GM19238 (cell line): ENCODE measurements at regions not wholly inside any gene's neighbourhood (a gene's known extent, or its start where the extent isn't known, plus 50 kb on each side); places are given as distances from the start of the nearest gene placed in this dataset.

Experiments
- DNase-seq: peaks from one replicate; pipeline ENCODE4 v3.0.0; 2011; ENCODE audit warnings: low spot score; ENCODE audit not compliant: insufficient read length

- DNase-seq, result peak; percentile 23
Observed at GRCh38 chr14:22418631-22419030, 170.4 kb downstream of the DAD1 start.

DNA sequence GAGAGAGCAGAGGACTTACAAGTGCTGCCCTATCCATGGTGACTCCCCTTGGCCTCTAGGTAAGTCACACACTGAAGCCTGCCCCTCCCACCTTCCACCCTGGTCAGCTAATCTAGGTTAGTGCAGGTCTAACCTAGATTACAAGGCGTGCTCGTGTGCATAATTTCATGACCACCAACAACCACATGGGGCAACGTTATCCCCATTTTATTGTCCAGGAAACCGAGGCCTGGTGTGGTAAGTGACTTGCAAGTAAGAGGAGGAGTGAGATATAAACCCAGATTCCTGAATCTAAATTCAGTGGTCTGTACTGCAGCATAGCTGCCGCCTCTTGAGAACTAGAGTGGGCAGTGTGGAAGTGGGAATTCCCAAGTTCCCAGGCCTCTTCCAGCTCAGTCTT lies 171.1 kb downstream of the DAD1 start:
- no peak for DNase-seq

GRCh38 chr14:22416193-22416592 lies 172.8 kb downstream of the DAD1 start:
- DNase-seq, result no peak

DNA sequence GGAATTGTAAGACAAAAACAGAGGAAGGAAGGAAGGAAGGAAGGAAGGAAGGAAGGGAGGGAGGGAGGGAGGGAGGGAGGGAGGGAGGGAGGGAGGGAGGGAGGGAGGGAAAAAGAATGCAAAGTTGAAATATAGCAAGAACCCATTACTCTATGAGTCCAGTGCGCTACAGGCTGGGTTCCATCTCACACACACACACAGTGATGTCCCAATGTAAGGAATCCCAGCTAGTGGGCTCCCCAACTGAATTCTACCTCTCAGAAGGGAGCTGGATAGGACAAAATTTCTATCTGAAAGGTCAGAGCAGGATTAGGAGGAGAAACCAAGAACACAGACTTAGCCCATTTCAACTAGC lies 173.4 kb downstream of the DAD1 start:
- no peak for DNase-seq

DNA sequence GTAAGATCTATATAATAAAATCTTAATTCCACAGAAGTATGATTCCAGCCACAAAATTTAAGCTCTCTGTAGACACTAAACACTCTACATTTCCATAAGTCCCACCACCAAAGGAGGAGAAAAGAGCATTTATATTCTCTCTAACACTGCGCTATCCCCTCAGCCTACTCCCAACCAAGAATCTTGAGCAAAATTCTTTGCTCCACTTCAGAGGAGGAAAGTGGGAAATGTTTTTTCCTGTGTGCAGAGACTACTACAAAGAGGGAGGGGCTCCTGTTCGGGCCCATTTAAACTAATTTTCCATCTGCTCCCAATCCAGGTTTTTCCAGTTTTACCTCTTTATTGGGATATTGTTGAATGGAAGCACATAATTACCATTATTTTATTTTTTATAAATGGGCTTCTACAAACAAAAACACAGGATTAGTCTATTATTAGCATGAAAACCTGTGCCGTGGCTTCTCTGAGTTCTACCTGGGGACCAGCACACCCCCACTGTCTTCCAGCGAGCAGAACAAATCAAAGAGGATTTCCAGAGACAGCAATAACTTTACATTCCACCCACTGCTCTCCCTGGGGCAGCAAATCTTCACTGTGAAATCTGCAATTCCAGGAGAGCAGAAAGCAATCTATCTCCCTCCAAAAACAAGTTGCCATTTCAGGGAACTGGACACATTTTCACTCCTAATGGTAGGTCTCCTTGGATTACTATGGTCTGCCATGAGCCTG lies 174.0 kb downstream of the DAD1 start:
- no peak for DNase-seq

GRCh38 chr14:22412926-22413411 lies 176.1 kb downstream of the DAD1 start:
- DNase-seq, result no peak

GRCh38 chr14:22411398-22412055 lies 177.5 kb downstream of the DAD1 start:
- no peak for DNase-seq

GRCh38 chr14:22410497-22410896 lies 178.5 kb downstream of the DAD1 start:
- no peak for DNase-seq

- DNase-seq, result no peak
Observed at GRCh38 chr14:22409006-22409405, 180.0 kb downstream of the DAD1 start.

- no peak for DNase-seq
Observed at GRCh38 chr14:22408547-22408946, 180.5 kb downstream of the DAD1 start.

DNA sequence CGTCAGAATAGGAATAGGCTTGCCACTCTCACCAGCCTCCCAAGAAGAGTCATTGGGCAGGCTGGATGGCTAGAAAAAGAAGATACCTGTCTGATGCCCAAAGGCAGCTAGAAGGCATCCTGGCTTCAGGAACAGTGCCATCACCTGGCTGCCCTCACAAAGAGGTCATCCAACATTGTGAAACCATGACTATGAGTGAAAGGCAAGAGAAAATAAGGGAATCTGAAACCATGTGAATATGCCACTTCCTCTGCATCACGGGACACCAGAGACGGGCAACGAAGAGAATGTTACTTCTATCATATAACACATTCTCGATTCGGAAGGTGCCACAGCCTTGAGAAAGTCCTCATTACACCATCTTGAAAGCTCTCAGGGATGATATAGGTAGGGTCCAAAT lies 182.0 kb downstream of the DAD1 start:
- no peak for DNase-seq

DNA sequence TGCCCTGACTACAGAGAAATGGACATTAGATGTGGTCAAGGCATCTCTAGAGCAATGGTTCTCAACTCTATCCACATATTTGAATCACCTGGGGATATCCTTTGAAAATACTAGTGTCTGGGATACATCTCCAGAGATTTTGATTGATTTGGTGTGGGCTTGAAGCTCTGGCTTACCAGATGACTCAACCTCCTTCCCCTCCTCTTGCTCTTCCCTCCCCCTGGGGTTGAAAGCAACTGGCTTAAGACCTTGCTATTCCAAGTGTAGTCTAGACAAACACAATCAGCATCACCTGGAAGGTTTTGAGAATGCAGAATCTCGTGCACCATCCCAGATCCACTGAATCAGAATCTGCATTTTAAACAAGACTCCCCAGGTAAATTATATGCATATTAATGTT lies 183.8 kb downstream of the DAD1 start:
- DNase-seq, result no peak

DNA sequence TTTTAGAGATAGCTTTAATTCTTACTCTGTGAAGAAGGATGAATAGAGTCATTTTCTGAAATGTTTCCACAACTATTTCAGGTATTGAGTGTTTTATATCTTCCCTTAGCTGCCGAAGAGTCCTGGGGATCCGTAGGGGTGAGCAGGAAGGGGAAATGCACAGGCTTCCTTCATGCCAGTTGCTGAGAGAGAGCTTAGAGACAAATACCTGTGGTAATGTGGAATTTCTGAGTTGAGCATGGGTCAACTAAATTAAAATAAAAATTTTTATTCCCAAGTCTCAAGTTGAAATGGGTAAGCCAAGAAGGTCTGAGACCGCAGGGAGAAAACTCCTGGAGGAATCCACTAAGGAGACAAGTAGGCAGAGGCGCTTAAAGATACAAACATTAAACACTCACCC lies 185.7 kb downstream of the DAD1 start:
- DNase-seq, result no peak

DNA sequence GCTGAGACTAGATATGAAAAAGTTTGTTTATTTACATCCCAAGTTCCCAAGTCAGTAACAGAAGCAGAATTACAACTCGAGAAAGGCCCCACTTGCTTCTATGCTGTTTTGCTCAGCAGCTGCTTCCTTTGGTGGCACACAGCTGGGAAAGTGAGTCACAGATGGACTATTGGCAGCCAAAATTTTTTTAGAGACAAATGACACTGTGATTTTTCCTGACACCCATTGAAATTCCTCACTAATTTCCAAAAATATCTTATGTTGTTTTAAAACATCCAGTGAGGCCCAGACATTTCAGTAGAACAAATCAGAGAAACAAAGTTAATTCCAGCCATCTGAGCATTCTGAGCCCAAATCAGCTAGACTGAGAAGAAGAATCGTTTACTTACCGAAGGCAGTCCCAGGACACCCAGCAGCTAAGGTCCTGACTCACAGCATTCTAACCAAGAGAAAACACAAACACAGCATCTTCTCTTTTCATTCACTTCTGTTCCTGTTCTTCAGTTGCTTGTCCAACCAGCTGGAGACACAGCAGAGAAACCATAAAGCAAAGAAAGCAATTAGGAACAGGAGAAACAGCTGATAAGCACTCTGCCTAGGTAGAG lies 188.3 kb downstream of the DAD1 start:
- DNase-seq, result no peak

- DNase-seq, result no peak
Observed at GRCh38 chr14:22399776-22400175, 189.2 kb downstream of the DAD1 start.

GRCh38 chr14:22397221-22397737 lies 191.7 kb downstream of the DAD1 start:
- DNase-seq, result no peak

DNA sequence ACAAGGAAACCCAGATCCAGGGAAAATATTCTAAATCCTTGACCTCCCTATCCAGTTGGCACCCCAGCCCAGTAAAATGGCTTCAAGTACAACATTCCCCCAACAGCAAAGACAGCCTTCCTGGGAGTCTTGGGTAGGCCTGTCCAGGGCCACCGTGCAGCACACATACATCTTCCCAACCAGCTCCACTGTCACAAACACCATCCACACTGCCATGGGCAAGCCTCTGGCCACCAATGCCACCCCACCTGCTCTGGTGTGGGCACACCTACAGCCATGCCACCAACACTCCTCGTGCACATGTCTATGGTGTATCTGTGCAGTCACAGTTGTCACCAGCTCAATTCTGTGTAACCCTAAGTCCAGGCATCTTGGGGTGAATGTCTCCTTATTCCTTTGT lies 193.2 kb downstream of the DAD1 start:
- DNase-seq, result no peak

GRCh38 chr14:22394616-22395015 lies 194.4 kb downstream of the DAD1 start:
- DNase-seq, result no peak

- no peak for DNase-seq
Observed at GRCh38 chr14:22393796-22394195, 195.2 kb downstream of the DAD1 start.

GRCh38 chr14:22391908-22392565 lies 197.0 kb downstream of the DAD1 start:
- DNase-seq, result no peak

- DNase-seq, result no peak
Observed at GRCh38 chr14:22390824-22391461, 198.1 kb downstream of the DAD1 start.
